SK-N-MC (cell line): ENCODE measurements at regions not wholly inside any gene's neighbourhood (a gene's known extent, or its start where the extent isn't known, plus 50 kb on each side); places are given as distances from the start of the nearest gene placed in this dataset.

Experiments used
- DNase-seq: peaks from one replicate; pipeline ENCODE4 v3.0.0-alpha.2; 2011; ENCODE audit warnings: low read depth, low spot score
- H3K27ac ChIP-seq: fragments of 200-600 bp; sonication (generic); 2 replicates; pipeline ENCODE4 v1.5.1; 2016; ENCODE audit warnings: mixed run types
- H3K36me3 ChIP-seq: fragments of 200-600 bp; sonication (generic); 2 replicates; pipeline ENCODE4 v1.6.1; 2017; ENCODE audit warnings: antibody characterized with exemption, low read length, mixed read lengths; ENCODE audit not compliant: insufficient read depth
- H3K4me3 ChIP-seq: fragments of 200-600 bp; sonication (generic); 2 replicates; pipeline ENCODE4 v1.5.1; 2016
- H3K9ac ChIP-seq: fragments of 200-600 bp; sonication (generic); 2 replicates; pipeline ENCODE4 v1.8.0; 2017; ENCODE audit warnings: mixed run types, mixed read lengths; ENCODE audit not compliant: insufficient read length
- H3K9me3 ChIP-seq: fragments of 200-600 bp; sonication (generic); 2 replicates; pipeline ENCODE4 v1.6.1; 2017; ENCODE audit warnings: low read depth, mild to moderate bottlenecking, antibody characterized with exemption, low read length, moderate library complexity, mixed read lengths
- EZH2 ChIP-seq: fragments of 200-600 bp; sonication (generic); IDR thresholded peaks from one replicate; pipeline ENCODE4 v1.6.1; 2017; ENCODE audit warnings: antibody characterized with exemption
- FOXP2 ChIP-seq: optimal IDR thresholded peaks from 2 replicates; pipeline ENCODE3; 2011; ENCODE audit warnings: mild to moderate bottlenecking, moderate library complexity; ENCODE audit not compliant: insufficient read depth; ENCODE audit errors: extremely low read length, control extremely low read depth
- POLR2AphosphoS5 ChIP-seq: IDR thresholded peaks from 2 replicates; pipeline ENCODE4 v1.6.1; 2012; ENCODE audit warnings: mild to moderate bottlenecking, low read depth, low read length, borderline replicate concordance

DNA sequence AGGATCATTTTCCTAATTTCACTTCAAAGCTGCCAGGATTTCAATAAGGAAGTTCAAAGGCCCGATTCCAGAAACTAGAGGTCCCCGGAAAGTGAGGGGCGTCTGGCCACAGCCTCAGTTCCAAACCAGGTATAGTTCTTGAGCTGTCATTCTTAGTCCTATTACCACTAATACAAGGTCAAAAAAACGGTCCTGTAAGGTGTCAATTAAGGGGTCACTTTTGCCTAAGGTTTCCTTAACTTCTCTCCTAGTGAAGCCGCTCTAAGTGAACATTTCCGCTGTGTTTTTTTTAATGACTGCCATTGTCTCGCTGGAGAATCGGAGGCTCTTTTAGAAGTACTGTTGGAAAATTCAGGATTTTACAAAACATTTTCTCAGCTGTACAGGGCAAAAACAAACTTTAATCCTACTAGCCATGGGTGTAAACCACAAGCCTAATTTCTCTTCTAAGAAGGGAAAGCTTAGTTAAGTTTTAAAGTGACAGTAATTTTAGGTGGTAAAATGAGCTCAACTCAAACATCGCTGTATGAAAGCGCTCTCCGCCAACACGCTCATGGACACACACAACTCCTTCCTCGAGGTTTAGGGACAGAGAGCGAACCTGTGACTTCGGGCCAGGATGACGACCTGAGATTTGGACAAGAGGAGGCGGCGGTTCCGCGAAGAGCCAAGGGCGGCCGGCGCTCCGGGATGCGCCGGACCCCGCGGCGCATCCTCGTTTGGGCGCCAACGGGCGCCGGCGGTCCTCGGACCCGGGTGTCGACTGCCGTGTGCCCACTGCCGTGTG, 76.7 kb upstream of the IFNE start:
- H3K4me3 ChIP-seq: peak overlapping the region; percentile 82
- no peak for DNase-seq

DNA sequence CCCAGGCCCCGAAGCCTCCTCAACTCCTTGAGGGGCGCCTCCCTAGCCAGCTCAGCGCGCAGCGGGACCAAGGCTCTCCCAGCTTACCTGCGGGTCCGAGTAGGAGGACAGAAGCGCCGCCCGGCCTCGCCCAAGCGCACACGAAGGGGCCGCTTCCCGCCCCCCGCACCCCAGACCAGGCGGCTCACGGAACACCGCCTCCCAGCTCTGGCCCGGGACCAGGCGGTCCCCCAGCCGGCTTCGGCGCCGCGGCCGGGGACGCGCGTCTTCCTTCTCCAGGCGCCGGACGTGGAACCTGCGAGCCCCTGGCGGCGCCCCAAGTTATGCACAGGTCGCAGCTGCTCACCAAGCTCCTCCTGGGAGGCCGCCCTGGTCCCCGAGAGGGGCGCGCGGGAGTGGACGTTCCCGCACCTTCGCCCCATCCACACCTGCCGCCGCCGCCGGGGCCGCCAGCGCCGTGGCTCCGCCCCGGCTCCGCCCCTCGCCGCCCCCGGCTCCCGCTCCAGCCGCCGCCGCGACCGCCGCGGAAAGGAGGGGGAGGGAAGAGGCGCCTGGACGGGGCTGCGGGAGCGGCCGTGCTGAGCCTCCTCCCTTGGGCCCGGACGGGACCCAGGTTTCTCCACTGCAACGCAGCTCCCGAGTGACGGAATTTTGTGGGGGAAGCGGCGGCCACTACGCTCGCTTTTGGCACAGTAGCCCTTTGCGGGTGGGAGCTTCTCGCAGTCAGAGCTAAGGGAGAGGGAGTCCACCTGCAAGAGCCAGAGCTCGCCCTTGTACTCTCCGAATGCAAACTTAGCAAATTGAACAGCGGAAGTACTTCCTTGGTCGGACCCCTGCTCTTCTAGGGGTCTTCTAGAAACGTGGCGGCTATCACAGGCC, 77.5 kb upstream of the IFNE start:
- no peak for DNase-seq
- no peaks in the 10 kb centered on the region for H3K9me3 ChIP-seq
- H3K36me3 ChIP-seq: no peaks in the 10 kb centered on the region
- TF ChIP-seq POLR2AphosphoS5 (no peak), EZH2 (no peak), FOXP2 (no peak)
- no peak overlapping the region for H3K27ac ChIP-seq
- peak overlapping the region; percentile 82 for H3K4me3 ChIP-seq
- H3K9ac ChIP-seq: peak overlapping the region; percentile 63

More for the DNA sequence above, 76.7 kb upstream of the IFNE start:
- TF ChIP-seq FOXP2: no peak
- no peak for TF ChIP-seq POLR2AphosphoS5
- TF ChIP-seq EZH2: no peak
- Histone ChIP-seq H3K9ac (peak overlapping the region; percentile 63), H3K27ac (no peak overlapping the region), H3K36me3 (no peaks in the 10 kb centered on the region), H3K9me3 (no peaks in the 10 kb centered on the region)

DNA sequence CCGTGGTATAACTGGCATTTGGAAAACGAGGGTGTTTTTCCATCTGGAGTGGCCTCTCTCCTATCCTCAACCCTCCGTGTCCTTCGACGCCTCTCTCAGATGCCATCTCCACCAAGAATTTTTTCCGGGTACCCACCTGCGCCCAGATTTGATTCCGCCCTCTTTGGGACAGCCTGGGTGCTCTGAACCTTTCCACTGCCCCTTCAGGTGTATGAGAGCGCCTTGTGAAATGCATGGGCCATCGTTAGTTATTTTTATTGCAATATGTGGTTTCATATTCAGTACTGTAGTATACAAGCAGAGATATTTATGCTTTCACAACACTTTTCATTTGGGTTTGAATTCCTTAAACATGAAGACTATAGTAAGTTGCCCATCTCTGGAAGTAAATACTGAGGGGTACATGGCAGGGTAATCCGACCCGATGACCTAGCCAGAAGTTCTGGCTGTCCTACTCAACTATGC, 78.2 kb upstream of the IFNE start:
- no peak for TF ChIP-seq POLR2AphosphoS5
- no peak for TF ChIP-seq EZH2
- TF ChIP-seq FOXP2: no peak
- no peaks in the 10 kb centered on the region for H3K36me3 ChIP-seq
- H3K9me3 ChIP-seq: no peaks in the 10 kb centered on the region
- H3K27ac ChIP-seq: no peak overlapping the region
- peak overlapping the region; percentile 54 for H3K9ac ChIP-seq
- peak overlapping the region; percentile 82 for H3K4me3 ChIP-seq
- DNase-seq: no peak

DNA sequence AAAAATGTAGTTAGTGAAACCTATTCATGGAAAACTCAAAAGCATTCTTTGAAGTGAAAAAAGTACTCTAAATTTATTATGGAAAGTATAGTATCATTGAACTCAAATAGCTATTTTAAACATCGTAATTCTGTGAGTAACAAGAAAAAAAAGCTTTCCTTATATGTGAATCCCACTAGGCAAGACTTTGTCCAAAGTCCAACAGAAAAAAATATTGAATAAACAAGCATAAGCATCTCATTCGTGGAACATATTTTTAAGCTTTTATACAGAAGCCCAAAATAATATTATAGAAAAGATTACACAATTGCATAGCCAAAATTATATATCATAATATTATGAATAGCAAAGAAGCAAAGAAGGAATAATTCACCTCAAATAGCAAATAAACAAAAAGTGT, 79.4 kb upstream of the IFNE start:
- Histone ChIP-seq H3K27ac (no peak overlapping the region), H3K36me3 (no peaks in the 10 kb centered on the region), H3K4me3 (no peak overlapping the region), H3K9ac (no peak overlapping the region), H3K9me3 (no peaks in the 10 kb centered on the region)
- no peak for TF ChIP-seq POLR2AphosphoS5
- DNase-seq: no peak

DNA sequence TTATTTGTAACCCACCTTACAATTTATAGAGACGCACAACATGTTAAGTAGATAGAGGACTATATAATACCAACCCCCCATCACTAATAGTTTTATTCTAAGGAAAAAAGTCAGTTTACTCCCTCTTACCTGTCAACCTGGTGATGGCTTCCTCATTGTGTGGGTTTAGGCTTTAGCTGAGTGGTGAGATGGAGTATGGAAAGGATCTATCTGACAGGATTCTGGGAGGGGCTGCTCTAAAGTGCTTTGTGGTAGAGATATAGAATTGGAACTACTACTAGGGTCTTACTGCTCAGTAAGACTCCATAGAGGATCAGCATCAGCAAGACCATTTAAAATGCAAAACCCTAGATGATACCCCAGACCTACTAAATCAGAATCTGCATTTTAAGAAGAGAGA, 82.1 kb upstream of the IFNE start:
- Histone ChIP-seq H3K9ac (no peak overlapping the region), H3K36me3 (no peaks in the 10 kb centered on the region)
- TF ChIP-seq EZH2: no peak
- no peak for TF ChIP-seq FOXP2
- no peak for TF ChIP-seq POLR2AphosphoS5

DNA sequence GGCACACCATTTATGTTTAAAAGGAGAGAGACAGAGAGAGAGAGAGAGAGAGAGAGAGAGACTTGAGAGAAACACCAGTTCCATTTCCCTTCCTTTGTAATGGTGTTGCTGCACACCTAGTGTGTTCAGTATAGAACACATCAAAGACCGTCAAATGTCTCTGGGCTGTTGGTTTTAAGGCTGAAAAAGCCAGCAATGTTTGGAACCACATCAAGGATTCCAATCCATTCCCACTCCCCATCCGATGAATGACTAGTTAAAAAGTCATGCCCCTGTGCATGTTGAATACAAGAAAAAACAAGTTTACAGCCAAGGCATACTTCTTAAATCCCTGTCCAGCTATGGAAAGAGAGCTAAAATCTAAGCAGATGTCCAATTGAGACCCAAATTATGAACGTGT, 83.0 kb upstream of the IFNE start:
- no peak overlapping the region for H3K27ac ChIP-seq
- no peaks in the 10 kb centered on the region for H3K9me3 ChIP-seq
- H3K4me3 ChIP-seq: no peak overlapping the region
- TF ChIP-seq EZH2: no peak
- DNase-seq: no peak
- H3K36me3 ChIP-seq: no peaks in the 10 kb centered on the region
- no peak overlapping the region for H3K9ac ChIP-seq

More for the DNA sequence above, 82.1 kb upstream of the IFNE start:
- DNase-seq: no peak
- no peaks in the 10 kb centered on the region for H3K9me3 ChIP-seq
- H3K4me3 ChIP-seq: no peak overlapping the region
- no peak overlapping the region for H3K27ac ChIP-seq

DNA sequence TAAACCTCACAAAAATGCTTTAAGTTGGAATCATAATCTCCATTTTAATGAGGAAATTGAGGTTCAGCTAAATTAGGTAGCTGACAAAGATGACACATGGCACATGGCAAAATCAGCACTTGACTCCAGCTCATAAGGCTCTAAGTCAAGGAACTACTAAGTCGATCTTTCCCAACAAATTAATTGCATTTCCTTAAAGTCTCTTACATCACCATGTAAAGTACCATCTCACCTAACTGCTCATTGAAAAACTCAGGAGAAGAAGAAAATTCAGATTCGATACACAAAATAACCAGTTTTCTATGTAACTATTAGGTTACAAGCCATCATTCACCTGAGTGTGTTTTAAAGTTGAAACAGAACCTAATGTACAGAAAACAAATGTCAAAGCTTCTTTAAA, 85.8 kb upstream of the IFNE start:
- TF ChIP-seq FOXP2: no peak
- no peak for TF ChIP-seq EZH2
- no peak for TF ChIP-seq POLR2AphosphoS5
- no peaks in the 10 kb centered on the region for H3K9me3 ChIP-seq
- no peak overlapping the region for H3K27ac ChIP-seq
- no peak for DNase-seq
- H3K9ac ChIP-seq: no peak overlapping the region
- no peak overlapping the region for H3K4me3 ChIP-seq
- no peaks in the 10 kb centered on the region for H3K36me3 ChIP-seq

DNA sequence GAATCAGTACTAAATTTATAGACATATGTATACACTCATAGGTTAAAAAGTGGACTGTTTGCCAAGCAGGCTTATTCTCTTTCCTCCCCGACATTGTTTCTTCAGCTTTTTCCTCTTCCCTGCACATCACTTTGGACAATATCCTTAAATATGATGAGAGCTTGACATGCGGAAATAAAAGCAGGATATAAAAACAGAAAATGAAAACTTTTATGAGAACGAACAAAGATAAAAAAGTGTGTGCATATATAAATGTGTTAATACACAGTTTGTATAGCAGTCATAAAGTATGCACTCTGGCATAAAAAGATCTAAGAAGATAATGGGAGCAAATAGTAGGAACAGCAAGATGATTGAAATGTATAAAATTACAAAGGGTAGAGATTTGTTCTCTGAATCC, 86.4 kb upstream of the IFNE start:
- TF ChIP-seq FOXP2: no peak
- TF ChIP-seq POLR2AphosphoS5: no peak
- TF ChIP-seq EZH2: no peak
- H3K27ac ChIP-seq: no peak overlapping the region
- H3K9ac ChIP-seq: no peak overlapping the region
- no peaks in the 10 kb centered on the region for H3K9me3 ChIP-seq
- H3K4me3 ChIP-seq: no peak overlapping the region
- DNase-seq: no peak
- no peaks in the 10 kb centered on the region for H3K36me3 ChIP-seq
